ENCODE measurements at regions not wholly inside any gene's neighbourhood (a gene's known extent, or its start where the extent isn't known, plus 50 kb on each side); places are given as distances from the start of the nearest gene placed in this dataset.
"Not testable (repeated sequence)": the region's sequence is repeated elsewhere in the genome, so short reads cannot be mapped to it uniquely, and the experiment has no call there.

DNA sequence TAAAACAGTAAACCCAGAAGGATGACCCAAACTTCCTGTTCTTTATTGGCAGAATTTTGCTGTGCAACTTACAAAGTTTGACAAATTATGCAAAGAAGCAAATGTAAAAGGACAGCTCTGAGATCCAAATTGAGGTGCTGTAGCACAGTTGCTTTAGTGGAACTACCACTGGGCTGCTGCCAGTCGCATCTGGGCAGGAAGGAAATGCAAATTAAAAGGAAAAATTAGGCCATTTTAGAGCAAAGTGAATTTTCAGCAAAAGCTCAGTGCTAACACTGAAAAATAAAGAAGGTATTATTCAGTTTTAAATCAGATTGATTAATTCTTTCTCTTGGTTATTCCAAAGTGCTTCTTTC is 104.5 kb downstream of the ZMAT3 start:
- DNase-seq (ENCODE audit: low read depth in 2 of 2): no peak

DNA sequence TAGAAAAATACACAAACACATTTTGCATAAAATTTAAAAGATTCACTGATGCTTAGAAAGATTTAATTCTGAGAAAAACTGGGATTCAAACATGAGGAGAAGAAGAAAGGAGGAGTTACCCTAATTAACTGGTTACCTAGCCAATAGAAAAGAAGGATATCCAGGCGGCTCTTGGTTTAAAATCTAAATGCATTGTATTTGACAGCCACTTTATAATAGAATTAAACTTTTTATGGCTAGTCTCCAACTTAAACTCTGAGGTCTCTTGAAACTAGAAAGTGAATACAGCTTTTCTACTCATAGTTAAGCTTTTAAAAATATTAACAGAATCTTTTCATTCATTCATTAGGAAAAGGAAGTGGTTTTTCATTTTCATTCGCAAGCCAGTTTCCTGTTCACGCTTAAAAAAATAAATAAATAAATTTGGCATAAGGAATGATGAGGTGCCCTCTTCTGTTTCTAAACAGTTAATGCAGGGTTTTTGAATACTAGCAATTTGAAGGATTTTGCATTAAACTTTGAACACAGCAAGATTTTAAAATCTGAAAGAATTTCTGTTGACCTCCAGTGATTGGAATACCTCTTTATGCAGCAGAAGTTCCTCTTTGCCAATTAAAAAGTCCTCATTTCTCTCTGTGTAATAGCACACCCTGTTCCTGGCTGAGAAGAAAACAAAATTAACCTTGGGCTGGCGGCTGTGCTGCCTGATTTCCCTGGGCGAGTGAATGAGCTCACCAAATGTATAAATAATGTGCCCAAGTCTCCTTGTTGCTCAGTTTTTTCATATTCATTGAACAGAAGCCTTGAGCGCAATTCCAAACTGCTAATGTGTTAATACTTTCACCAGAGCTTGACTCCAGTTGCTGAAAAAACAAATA is 105.1 kb downstream of the ZMAT3 start:
- peak; percentile 11 to 24 for DNase-seq (ENCODE audit: low read depth in 2 of 2)

DNA sequence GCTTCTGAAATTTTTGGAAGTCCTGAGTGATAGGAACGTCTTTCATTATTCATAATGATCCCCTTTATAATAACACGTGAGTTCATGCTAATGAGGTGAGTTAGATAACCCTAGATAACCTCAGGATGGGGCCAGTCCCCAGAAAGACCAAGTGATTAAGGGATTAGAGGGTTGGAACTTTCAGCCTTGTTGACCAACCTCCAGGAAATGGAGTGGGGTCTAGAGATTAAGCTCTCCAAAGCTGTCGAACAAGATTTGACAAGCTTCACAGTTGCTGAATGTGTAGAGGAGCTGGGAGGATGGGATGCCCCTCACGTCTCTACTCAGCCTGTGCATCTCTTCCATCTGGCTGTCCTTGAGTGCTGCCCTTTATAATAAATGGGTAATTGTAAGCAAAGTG is 107.1 kb downstream of the ZMAT3 start:
- no peak for DNase-seq (ENCODE audit: low read depth in 2 of 2)

DNA sequence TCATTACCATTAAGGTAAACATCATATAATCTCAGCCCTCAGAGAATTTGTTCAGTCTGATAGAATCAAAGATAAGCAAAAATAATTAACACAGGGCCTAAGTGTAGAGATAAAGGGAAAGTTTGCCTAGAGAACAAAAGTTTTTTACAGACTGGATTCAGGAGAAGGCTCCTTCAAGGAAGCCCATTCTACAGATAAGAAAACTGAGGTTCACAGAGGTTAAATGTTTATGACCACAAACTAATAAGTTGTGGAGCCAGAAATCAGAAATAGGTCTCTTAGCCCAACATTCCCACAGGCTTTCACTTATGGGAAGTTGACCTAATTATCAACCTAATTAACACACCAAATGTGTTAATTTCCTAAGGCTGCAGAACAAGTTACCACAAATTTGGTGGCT is 110.7 kb downstream of the ZMAT3 start:
- no peak for DNase-seq (ENCODE audit: low read depth in 2 of 2)

DNA sequence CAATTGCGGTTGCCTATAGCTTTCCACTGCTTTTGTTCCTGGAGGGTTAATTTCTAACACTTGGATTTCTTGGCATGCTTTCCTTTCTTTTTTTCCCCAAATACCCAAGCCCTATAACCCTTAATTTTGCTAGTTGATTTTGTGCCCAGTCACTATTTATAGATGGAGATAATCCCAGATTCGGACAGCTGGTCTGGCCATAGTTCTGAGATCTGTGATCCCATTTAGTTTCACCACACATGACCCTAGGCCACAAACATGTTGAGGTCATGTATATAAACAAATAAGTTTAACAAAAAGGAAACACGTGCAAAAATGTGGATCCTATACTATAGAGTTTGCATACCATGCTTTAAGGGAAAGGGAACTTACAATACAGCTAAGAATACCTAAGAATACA is 111.4 kb downstream of the ZMAT3 start:
- DNase-seq (ENCODE audit: low read depth in 2 of 2): no peak

DNA sequence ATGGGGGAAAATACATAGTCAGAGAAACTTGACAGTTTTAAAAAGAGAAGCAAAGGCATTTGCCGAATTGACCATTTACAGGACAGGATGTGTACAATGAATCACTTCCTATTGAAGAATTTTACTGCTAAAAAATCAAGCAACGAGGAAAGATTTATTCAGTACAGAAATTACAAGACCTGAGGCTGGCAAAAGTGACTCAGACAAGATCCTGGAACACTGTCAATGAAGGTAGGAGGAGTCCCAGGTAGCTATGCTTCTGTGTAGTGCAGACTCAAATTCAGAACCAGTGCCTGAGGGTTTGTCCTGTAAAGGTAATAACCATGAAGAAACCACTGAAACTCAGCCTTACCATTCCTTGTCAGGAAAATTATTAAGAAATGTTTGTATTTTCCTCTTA is 120.9 kb downstream of the ZMAT3 start:
- no peak for DNase-seq (ENCODE audit: low read depth in 2 of 2)

DNA sequence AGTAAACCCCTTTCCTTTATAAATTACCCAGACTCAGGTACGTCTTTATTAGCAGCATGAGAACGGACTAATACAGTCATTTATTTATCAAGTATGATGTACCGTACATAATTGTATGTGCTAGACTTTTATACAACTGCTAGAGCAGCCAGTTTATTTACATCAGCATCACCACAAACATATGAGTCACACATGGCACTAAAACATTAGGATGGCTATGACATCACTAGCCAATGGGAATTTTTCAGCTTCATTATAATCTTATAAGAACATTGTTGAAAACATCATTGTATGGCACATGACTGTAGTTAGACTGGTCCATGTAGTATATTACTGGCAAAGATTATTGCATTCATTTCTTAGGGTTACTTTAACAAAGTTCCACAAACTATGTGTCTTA is 121.7 kb downstream of the ZMAT3 start:
- no peak for DNase-seq (ENCODE audit: low read depth in 2 of 2)

DNA sequence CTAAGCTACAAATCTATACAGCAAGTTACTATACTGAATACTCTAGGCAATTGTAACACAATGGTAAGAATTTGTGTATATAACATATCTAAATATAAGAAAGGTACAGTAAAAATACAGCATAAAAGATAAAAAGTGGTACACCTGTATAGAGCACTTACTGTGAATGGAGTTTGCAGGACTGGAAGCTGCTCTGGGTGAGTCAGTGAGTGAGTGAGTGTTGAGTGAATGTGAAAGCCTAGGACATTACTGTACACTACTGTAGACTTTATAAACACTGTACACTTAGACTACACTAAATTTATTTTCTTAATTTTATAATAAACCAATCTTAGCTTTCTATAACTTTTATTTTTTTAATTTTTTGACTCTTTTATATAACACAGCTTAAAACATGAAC is 123.1 kb downstream of the ZMAT3 start:
- no peak for DNase-seq (ENCODE audit: low read depth in 2 of 2)

DNA sequence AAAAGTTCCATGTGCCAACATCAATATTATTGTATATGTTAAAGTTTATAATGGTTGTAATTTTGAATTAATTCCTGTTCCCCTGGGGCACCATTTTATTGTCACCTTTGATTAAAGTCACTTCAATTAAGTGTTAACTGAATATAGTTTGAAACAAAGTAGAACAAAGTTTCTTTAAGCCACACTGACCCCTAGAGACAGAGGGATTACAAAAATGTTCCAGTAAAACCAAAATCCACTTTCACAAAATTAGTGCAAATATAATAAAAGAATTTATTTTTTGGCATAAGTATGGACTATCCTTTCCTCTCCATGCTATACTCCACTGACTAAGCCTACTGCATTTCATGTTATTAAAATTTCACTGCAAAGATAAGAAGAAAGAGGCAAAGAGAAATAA is 123.9 kb downstream of the ZMAT3 start:
- DNase-seq (ENCODE audit: low read depth in 2 of 2): no peak

DNA sequence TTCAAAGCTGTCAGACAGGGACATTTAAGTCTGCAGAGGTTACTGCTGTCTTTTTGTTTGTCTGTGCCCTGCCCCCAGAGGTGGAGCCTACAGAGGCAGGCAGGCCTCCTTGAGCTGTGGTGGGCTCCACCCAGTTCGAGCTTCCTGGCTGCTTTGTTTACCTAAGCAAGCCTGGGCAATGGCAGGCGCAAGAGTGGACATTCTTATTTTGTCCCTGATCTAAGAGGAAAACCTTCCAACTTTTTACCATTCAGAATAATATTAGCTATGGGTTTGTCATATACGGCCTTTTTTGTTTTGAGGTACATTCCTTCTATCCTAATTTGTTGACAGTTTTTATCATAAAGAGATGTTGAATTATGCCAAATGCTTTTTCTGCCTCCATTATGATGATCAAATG is 129.3 kb downstream of the ZMAT3 start:
- not testable (repeated sequence) for DNase-seq (ENCODE audit: low read depth in 2 of 2)

DNA sequence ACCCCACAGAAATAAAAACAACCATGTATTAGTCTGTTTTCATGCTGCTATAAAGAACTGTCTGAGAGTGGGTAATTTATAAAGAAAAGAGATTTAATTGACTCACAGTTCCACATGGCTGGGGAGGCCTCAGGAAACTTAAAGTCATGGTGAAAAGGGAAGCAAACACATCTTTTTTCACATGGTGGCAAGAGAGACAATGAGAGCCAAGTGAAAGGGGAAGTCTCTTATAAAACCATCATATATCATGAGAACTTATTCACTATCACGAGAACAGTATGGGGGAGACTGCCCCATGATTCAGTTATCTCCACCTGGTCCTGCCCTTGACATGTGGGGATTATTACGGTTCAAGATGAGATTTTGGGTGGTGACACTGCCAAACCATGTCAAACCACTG is 141.5 kb downstream of the ZMAT3 start:
- no peak for DNase-seq (ENCODE audit: low read depth in 2 of 2)

DNA sequence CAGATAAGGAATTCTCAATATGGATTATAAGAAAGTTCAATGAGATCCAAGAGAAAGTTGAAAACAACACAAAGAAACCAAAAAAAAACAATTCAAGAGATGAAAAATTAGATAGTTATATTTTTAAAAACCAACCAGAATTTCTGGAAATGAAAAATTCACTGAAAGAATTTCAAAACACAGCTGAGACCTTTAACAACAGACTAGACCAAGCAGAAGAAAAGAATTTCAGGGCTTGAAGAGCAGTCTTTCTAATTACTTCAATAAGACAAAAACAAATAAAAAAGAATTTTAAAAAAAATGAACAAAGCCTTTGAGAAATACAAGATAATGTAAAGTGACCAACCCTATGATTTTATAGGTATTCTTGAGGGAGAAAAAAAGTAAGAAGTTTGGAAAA is 155.4 kb downstream of the ZMAT3 start:
- DNase-seq (ENCODE audit: low read depth in 2 of 2): no peak

DNA sequence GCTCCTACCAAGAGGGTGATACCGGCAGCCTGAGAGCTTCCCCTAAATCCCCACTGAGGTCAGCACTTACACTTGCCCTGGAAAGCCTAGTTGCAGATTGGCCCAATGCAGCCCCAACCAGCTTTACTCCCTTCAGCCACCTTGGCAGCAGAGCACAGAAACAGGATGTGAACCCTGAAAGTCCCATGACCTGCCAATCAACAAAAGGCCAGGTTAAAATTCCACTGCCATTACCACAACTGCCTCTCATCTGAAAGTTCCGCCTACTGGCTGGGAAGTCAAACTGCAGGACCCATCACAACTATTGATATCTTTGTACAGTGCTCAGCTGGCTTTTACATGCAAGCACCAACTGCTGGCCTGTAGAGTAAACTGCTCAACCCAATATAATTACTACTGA is 156.2 kb downstream of the ZMAT3 start:
- no peak for DNase-seq (ENCODE audit: low read depth in 2 of 2)

DNA sequence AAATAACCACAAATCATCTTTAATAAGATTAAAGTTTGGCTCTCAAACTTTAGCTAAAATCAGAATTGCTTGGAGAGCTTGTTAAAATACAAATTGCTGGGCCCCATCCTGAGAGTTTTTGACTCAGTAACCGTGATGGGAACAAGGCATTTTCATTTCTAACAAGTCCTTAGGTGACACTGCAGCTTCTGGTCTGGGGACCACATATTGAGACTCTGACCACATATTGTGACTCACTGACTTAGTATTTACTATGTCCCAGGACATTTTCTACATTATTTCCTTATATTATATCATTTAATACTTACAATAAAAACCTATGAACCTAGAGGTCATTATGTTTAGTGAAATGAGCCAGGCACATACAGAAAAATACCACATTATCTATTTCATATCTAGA is 164.5 kb downstream of the ZMAT3 start:
- no peak for DNase-seq (ENCODE audit: low read depth in 2 of 2)

DNA sequence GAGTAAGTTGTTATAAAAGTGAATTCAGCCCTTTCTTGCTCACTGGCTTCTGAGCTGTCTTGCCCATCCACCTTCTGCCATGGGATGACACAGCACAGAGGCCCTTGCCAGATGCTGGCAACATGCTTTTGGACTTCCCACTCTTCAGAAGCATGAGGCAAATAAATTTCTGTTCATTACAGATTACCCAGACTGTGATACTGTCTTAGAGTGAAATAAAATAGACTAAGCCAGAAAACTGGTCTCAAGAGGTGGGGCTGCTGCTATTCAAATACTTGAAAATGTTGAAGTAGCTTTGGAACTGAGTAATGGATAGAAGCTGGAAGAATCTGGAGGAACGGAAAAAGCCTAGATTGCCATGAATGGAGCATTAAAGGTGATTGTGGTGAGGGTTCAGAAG is 170.4 kb downstream of the ZMAT3 start:
- DNase-seq (ENCODE audit: low read depth in 2 of 2): no peak

DNA sequence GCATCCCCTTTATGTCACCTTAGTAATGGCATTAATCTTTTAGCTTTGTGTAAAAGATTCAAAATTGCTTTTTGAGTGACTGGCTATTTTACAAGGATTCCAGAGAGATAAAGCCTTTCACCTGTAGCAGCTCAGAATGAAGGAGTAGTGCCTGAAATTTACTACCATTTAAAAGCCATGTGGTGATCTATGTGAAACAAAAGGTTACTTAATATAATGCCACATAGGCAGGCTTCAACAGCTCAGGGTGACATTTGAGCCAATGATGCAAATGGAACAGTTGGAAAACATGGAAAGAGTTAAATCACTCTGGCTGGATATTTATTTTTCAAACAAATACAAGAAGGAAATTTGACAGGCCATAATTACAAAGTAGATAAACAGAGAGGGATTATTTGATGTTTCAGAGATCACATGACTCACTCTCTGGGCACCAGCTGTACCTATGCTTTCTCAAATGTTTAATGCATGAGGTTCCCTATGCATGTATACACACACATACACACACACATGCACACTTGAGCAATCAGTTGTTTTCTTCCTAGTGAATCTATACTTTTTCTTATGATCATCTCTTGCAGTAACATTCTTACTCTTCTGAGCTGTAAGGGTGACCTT is 171.5 kb downstream of the ZMAT3 start:
- DNase-seq (ENCODE audit: low read depth in 2 of 2): no peak

DNA sequence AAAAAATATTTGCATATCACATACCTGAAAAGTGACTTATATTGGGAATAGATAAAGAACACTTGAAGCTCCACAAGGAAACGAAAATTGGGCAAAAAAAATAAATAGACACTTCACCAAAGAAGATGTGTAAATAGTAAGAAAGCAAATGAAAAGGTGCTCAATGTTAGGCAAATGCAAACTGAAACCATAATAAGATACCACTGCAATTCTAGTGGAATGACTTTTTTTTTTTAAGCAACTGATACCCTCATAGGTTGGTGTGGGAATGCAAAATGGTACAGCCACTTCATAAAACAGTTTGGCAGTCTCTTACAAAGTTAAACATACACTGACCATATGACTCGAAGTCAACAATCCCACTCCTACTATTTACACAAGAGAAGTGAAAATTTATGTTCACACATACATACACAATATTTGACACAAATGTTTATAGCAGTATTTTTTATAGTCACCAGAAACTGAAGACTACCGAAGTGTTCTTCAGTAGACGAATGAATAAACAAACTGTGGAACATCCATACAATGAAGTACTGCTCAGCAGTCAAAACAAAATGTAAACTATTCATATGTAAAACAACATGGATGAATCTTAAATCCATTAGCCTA is 176.3 kb downstream of the ZMAT3 start:
- DNase-seq (ENCODE audit: low read depth in 2 of 2): no peak
